Amygdala (tissue), 56 donors: ENCODE measurements at regions not wholly inside any gene's neighbourhood (a gene's known extent, or its start where the extent isn't known, plus 50 kb on each side); places are given as distances from the start of the nearest gene placed in this dataset.
"Not testable (repeated sequence)": the region's sequence is repeated elsewhere in the genome, so short reads cannot be mapped to it uniquely, and the experiment has no call there.

Experiments used
- DNase-seq, 56 donors: peaks; one replicate each; lab custom pipeline; 2025; lab: John Stamatoyannopoulos, UW

DNA sequence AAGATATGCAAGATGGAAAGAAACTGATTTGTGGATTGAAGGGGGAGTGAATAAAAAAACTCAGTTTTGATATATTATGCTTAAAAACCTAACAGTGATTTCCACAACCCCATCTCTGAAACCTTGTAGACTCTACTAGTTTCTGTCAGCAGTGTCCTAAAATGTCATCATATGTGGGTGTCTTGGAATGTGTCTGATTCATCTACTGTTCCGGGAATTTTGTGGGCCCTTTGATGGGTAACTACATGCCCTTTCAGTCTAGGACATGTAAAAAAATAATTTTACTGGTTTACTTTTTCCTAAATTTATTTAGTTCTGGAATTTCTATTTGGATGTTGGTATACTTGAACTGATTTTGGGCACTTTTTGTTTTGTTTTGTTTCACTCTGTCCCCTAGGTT, 118.9 kb upstream of the NMUR2 start:
- DNase-seq: no peak

DNA sequence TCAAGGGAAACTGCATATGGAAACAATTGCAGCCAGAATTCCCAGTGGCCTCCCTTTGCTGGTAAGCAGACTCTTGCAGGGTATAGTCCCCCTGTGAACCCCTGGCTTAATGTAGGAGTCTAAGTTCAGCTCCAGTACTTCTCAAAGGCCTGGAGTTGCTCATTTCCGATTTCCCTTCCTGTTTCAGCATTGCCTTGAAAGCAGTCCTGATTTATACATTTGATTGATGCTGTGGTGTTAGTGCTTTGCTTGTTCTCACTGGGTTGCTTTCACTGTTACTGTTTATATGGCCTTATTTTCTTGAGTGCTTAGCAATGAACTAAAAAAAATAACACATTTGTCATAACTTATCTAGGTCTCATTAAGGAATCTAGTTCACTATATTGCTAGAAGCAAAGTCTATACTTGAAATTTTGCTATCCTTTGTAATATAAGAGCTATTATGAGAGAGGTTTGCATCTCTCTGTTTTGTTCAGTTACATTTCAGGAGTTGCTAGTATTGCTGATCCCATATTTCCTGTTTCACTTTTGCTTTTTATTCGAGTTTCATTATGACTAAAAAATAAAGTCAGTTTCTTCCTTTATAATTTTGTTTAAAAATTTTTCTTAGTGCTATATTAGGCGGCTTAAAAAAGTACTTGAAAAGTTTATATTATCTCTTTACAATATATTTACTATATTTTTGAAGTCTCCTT, 122.4 kb upstream of the NMUR2 start:
- DNase-seq: no peak

DNA sequence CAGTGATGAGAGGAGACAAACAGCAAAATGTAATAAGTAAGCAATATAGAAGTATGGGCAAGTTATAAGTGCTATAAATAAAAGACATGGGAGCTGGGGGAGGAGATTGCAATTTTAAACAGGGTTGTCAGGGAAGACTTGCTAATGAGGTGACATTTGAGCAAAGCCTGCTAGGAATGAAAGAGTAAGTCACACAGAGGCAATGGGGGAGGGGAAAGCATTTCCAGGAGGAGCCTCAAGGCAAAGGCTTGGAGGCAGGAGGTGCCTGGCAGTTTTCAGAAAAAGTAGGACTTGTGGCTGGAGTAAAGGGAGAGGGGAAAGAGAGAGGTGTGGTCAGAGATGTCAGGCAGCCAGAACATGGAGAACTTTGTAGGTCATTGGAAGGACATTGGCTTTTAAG, 124.4 kb upstream of the NMUR2 start:
- DNase-seq: no peak

DNA sequence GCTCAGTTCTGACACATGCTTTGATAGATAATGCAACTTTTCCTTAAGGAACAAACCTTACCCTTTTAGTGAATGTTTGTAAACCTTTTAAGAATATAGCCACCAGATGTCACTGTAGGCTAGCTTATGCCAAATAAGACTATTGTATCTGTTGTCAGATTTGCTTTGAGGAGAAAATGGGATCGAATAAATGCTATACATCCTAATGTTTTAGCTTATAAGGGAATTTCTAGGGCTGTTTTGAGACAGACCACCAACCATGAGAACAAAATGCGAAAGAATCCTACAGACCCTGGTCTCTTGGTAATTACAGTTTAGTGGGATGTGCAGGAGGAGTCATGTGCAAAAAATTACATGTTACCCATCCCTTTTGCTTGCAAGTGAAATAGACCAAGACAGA, 127.6 kb upstream of the NMUR2 start:
- peak in 1 of 56 donors; percentile 52 for DNase-seq

DNA sequence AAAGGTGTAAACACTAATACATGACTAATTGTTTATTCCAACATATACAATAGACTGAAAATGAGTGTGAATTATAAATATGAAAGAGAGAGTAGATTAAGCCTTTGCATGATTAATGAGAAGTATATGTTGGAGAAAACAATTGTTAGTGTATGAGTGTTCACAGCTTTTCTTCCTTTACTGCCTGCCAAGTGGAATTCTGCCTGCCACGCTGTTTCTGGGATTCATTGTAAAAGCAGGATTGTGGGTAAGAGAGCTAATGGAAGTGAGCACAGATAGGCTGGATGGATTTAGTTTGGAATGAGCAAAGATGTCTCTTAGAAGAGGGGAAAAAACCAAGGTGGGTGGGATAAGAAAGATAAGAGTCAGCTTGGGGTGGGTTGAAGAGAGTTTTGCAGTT, 129.6 kb upstream of the NMUR2 start:
- no peak for DNase-seq

DNA sequence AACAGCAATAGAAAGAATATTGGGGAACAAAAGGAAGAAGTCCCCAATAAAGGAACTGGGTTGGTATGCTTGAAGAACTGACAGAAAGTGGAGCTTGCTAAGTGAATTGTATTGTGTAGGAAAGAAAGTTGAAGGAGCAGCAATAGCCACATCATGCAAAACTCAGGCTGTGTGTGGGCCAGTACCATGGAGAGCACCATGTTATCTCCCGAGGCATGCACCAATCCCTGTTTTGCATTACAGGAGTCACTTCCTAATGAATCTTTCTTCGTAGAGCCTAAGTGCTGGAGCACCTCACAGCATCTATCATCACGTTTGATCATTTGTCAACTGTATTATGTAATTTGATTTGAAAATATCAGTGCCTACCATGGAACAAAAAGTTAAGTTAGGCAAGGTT, 137.7 kb upstream of the NMUR2 start:
- DNase-seq: no peak

DNA sequence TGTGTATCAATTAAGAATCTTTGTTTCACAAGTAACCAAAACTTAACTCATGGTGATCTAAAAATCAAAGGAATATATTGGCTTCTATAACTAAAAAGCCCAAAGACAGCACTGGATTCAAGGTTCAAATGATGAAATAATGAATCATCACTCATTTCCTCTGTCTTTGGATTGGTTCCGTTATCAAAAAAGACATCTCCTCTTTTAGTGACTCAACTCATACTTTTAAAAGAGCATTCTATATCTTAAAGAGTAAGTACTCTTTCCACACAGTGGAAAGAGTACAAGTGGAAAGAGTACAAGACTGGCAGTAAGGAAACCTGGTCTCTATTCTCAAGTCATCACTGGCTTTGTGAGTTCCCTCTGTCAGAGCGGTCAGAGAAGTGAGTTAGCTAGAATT, 141.4 kb upstream of the NMUR2 start:
- DNase-seq: no peak

DNA sequence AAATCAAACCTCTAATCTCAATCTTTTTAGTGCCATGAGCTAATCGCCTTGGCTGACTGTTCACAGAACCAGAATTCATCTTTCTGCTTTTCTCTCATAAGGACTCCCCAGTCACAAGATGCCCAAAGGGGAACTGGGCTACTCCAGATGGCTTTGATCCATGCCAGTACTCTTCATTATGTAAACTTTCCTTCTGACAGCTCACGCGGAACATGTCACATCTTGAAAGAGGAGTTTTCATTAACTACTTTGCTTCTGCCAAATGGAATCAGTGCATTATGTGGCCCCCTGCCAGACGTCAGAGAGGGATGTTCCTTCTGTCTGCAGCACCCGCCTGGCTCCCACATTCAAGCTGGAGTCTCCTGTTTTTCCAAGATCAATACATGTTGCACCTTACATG, 142.1 kb upstream of the NMUR2 start:
- DNase-seq: no peak

DNA sequence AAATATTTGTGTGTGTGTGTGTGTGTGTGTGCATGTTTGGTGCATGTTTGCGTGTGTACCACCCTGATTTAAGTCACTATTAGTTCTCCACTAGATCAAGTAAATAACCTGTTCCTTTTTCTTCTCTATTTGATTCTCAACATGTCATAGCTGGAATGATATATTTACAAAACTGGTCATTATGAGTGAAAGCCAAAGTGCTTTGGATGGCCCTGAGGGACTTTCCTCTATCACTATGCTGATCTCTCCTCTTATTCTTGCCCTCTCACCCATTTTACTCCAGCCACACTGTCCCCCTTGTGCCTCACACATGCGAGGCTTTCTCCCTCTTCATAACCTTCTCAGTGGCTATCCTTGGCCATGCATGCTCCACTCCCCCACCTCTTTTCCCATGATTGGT, 144.6 kb upstream of the NMUR2 start:
- no peak for DNase-seq

DNA sequence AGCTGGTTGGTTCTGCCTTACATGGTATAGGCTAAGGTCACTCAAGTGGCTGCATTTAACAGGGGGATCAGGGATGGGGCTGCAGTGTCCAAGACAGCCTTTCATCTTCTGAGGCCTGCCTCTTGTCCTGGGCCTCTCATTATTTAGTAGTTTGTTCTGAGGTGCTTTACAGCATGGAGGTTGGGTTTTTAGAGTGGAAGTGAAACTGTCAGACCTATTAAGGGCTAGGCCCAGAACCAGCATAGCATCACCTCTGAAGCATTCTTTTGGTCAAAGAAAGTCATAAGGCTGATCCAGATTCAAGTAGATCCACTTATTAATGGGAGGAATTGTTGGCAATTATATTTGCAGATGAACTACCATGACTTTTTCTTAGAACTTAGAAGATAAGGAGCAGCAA, 146.0 kb upstream of the NMUR2 start:
- DNase-seq: no peak

DNA sequence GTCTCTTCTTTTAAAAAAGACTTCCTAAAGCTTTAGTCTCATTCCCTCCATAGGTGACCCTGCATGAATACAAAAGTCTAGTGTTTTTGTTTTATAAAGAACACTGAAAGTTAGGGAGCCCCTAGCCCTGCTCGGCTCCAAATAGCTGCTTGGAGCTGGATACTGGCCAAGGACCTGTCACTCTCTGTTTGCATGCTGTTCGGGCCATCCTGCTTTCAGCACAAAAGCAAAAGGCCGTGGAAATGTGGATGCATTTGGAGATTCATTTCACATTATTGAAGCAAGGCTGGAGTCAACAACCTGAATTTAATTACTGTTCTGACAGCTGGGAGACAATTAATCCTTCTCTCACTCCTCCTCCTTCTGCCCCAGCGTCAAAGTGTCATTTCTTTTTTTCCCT, 151.7 kb upstream of the NMUR2 start:
- DNase-seq: peak in 7 of 56 donors; percentile 2 to 45 (median 4)

DNA sequence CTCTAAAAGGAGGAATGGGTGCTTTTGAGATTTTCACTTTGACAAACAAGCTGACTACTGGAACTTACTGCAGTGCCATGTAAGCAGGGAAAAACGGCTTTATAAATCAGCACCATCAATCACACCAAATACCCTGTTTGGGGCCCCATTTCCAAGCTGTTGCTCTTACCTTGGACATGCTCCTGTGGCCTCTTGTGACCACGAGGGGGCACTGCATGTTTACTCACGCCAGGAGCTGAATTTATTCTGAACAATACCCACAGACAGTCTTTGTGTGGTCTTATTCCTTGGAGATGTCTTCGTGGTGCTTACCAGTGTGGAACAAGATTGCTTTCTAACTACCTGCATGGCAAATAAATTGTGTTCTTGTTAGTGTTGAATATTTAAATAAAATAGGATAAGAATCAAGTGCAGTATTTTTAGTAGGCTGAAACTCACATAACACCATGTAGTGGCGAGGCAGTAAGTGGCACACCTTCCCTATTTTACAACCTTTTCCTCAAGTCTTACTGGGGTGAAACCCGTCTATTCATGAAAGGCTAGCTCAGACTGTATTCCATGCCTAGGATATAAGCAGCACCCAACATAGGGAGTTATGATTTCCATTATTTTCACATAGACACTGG, 155.5 kb upstream of the NMUR2 start:
- DNase-seq: peak in 46 of 56 donors; percentile 2 to 86 (median 36)

DNA sequence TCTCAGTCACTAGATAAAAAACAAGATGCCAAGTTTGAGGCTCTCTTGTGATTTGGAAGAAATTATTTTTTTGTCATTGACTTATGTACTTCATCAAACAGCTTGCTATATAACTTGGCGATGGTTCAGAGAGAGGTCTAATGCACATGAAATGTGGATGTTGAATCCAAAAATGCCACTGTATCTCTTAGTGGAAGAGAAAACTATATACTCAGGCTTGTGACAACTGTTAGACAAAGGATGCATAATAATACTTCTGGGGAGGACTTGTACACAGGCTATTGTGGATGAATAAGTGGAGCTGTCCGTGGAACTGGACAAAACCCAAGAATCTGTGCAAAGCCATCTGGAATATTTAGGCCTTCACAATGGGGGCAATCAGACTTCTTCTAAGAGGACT, 162.9 kb upstream of the NMUR2 start:
- DNase-seq: peak in 21 of 56 donors; percentile 8 to 61 (median 23)

DNA sequence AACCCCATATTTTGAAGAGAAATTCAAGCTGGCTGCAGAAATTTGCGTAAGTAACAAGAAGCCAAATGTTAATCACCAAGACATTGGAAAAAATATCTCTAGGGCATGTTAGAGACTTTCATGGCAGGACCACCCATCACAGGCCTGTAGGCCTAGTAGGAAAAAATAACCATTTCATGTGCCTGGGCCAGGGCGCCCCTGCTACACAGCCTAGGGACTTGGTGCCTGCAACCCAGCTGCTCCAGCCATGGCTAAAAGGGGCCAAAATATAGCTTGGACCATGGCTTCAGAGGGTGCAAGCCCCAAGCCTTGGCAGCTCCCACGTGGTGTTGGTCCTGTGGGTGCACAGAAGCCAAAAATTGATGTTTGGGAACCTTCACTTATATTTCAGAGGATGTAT, 167.7 kb upstream of the NMUR2 start:
- no peak for DNase-seq

DNA sequence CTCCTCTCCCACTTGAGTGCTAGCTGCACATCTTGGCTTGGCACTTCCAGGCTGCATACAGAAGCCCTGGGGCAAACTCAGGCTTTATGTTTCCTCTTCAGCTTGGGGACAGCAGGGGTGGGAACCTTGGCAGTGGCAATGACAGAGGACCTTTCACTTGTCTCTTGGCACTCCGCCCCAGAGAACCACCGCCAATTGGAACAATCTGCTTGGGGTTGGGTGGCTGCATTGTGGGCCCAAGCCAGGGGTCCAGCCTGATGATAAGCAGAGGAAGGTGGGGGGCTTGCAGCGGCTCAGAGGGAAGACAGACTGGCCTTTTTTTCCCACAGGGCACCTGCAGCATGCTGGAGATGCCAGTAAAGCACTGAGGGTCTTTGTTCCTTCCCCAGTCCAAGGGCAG, 179.0 kb upstream of the NMUR2 start:
- DNase-seq: peak in 14 of 56 donors; percentile 0 to 23 (median 6)

DNA sequence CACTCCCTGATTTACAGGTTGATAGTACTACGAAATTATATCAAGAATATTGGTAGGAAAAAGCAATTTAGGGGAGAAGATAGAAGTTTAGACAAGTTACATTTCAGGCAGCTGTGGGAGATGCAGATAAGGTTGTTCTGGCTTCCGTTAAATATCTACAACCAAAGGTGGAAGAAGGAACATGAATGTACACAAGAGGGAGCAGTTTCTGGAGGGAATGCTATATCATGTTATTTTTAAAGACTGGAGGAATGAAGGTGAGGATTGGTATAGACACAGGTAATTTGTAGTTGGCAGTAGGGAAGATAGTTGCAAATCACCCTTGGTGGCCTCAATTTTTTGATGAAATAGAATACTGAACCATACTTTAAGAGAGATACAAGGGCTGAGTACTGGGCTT, 187.3 kb upstream of the NMUR2 start:
- no peak for DNase-seq

DNA sequence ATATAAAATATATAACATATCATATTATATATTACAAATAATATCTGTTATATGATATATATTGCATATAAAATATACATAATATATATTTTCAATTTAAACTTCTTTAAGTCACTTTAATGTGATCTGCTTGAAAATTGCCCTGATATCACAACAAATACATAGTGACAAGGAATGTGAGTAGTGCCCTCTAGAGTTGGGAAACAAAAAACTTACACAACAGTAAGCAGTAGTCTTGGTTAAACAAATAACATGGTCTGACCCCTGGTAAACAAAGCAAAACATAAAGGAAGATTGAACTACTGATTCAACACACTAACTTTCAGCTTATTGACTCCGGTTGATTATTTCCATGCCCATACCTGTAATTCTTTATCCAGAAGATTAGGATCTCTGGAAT, 188.3 kb upstream of the NMUR2 start:
- no peak for DNase-seq

DNA sequence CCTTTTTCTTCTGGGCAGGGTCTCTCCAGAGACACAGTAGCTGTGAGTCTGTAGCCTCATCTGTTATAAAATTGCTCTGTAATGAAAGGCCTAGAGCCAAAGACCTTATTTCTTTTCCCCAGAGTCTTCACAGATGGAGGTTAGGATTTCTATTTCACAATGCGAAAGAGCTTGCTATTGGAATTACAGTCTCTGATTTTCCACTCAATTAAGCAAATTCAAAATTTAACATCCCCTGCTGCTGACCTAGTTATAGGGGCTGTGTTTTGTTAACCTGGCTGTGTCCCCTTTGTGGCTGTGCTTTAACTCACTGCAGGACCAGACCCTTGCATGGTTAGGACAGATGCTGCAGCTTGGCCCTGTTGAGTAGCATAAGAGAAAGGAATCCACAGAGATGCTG, 190.3 kb upstream of the NMUR2 start:
- DNase-seq: no peak

DNA sequence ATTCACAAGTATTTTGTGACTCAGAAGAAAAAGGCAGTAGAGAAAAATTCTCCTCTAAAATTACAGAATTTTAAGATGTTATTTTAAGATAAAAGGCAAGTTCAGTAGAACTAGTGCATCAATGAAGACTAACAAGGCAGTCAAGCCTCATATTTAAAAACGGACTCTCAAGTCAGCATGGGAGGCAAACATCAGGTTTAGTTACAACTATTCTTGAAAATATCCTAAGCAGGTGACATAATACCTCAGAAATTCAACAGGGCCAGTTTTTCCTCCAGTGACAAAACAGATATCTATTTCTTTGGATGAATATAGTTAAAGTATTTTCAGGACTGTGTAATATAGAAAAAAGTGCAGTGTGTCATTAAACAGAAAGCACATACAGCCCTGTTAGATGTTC, 194.0 kb upstream of the NMUR2 start:
- DNase-seq: no peak

DNA sequence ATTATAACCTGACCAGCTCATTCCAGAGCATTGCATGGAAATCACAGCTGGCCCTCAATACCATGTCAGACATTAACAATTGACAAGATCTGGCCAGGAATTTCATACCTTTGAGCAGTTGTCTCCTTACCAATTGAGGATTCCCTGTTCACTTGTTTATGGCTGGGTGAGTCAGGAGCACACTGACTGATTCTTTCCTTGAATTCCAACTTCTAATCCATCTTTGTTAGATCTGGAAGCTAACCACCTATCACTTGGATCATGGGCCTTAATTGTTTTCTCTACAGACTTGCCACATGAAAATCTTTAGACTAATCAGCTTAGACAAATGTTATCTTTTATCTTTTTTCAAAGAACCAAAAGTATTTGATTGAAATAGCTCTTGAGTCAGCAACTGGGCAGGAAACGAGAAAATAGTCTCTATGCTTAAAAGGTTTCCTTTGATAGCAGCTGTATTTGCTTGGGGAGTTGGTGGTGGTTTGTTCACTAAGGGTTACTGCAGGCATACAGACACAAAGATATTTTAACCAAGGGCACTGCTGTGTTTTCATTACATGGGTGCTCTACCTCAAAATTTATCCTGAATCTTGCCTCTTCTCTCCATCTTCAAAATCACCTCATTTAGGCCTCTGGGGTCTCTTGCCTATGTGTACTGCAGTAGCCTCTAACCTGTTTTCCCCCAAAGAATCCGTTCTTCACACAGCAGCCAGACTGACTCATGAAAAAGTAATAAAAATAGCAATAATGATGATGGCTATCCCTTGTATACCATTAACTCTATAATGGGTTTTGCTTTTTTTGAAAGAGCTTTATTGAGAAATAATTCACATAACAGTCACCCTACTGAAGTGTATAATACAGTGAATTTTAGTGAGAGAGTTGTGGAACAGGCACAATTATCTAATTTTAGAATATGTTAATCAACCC, 197.0 kb upstream of the NMUR2 start:
- DNase-seq: no peak

DNA sequence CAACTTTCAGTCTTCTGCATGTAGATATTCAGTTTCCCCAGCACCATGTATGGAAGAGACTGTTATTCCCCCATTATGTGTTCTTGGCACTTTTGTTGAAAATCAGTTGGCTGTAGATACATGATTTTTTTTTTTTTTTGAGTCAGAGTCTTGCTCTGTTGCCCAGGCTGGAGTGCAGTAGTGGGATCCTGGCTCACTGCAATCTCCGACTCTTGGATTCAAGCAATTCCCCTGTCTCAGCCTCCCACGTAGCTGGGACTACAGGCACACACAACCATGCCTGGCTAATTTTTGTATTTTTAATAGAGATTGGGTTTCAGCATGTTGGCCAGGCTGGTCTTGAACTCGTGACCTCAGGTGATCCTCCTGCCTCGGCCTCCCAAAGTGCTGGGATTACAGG, 201.0 kb upstream of the NMUR2 start:
- not testable (repeated sequence) for DNase-seq
